H9 (cell line): ENCODE measurements at regions not wholly inside any gene's neighbourhood (a gene's known extent, or its start where the extent isn't known, plus 50 kb on each side); places are given as distances from the start of the nearest gene placed in this dataset.

Source experiments
- DNase-seq: peaks from one replicate; pipeline ENCODE4 v3.0.0-alpha.2; 2017
- H2AFZ ChIP-seq: one replicate; pipeline ENCODE4 v1.6.1; 2013; ENCODE audit warnings: mild to moderate bottlenecking, low read length, control low read depth, moderate library complexity
- H2AK5ac ChIP-seq: 2 replicates; pipeline ENCODE4 v1.6.1; 2013; ENCODE audit warnings: low read length, control low read depth, mixed read lengths; ENCODE audit not compliant: insufficient read length
- H2BK120ac ChIP-seq: one replicate; pipeline ENCODE4 v1.6.1; 2013; ENCODE audit warnings: low read depth, mild to moderate bottlenecking, low read length, control low read depth, inconsistent platforms; ENCODE audit not compliant: poor library complexity, severe bottlenecking
- H2BK12ac ChIP-seq: 2 replicates; pipeline ENCODE4 v1.6.1; 2013; ENCODE audit warnings: low read length, control low read depth, mixed read lengths, low read depth; ENCODE audit not compliant: insufficient read length
- H2BK15ac ChIP-seq: 2 replicates; pipeline ENCODE4 v1.6.1; 2013; ENCODE audit warnings: low read depth, low read length, control low read depth
- H2BK20ac ChIP-seq: one replicate; pipeline ENCODE4 v1.6.1; 2013; ENCODE audit warnings: low read depth, mild to moderate bottlenecking, low read length, control low read depth, inconsistent platforms; ENCODE audit not compliant: poor library complexity, severe bottlenecking
- H2BK5ac ChIP-seq: 2 replicates; pipeline ENCODE4 v1.6.1; 2013; ENCODE audit warnings: low read length, control low read depth, mixed read lengths; ENCODE audit not compliant: insufficient read length
- H3K14ac ChIP-seq: 2 replicates; pipeline ENCODE4 v1.6.1; 2013; ENCODE audit warnings: low read length, control low read depth; ENCODE audit not compliant: insufficient read depth
- H3K18ac ChIP-seq: 2 replicates; pipeline ENCODE4 v1.6.1; 2013; ENCODE audit warnings: low read depth, mild to moderate bottlenecking, mixed read lengths, low read length, control low read depth; ENCODE audit not compliant: insufficient read length
- H3K23ac ChIP-seq: 2 replicates; pipeline ENCODE4 v1.6.1; 2013; ENCODE audit warnings: low read length, control low read depth, mixed read lengths, low read depth; ENCODE audit not compliant: insufficient read length
- H3K23me2 ChIP-seq: 2 replicates; pipeline ENCODE4 v1.6.1; 2013; ENCODE audit warnings: low read depth, mild to moderate bottlenecking, mixed read lengths, low read length, control low read depth; ENCODE audit not compliant: insufficient read length, poor library complexity, severe bottlenecking
- H3K27ac ChIP-seq: 2 replicates; pipeline ENCODE4 v1.5.1; 2013; ENCODE audit warnings: low read length, control low read depth, mixed read lengths, low read depth; ENCODE audit not compliant: insufficient read length
- H3K27me3 ChIP-seq: 2 replicates; pipeline ENCODE4 v1.6.1; 2013; ENCODE audit warnings: low read length, control low read depth, inconsistent platforms; ENCODE audit not compliant: insufficient read depth
- H3K4ac ChIP-seq: 2 replicates; pipeline ENCODE4 v1.6.1; 2013; ENCODE audit warnings: low read depth, mild to moderate bottlenecking, control low read depth, inconsistent platforms, low read length, moderate library complexity
- H3K4me1 ChIP-seq: 2 replicates; pipeline ENCODE4 v1.6.1; 2013; ENCODE audit warnings: low read length, control low read depth, inconsistent platforms; ENCODE audit not compliant: insufficient read depth
- H3K4me2 ChIP-seq: 2 replicates; pipeline ENCODE4 v1.6.1; 2013; ENCODE audit warnings: low read length, control low read depth, mixed read lengths; ENCODE audit not compliant: insufficient read length, insufficient read depth
- H3K56ac ChIP-seq: 2 replicates; pipeline ENCODE4 v1.6.1; 2013; ENCODE audit warnings: low read depth, mild to moderate bottlenecking, mixed read lengths, low read length, control low read depth; ENCODE audit not compliant: insufficient read length
- H3K79me1 ChIP-seq: 2 replicates; pipeline ENCODE4 v1.6.1; 2013; ENCODE audit warnings: low read depth, mild to moderate bottlenecking, moderate library complexity, low read length, control low read depth, inconsistent platforms; ENCODE audit not compliant: insufficient read depth, poor library complexity, severe bottlenecking
- H3K79me2 ChIP-seq: 2 replicates; pipeline ENCODE4 v1.6.1; 2013; ENCODE audit warnings: low read length, control low read depth, inconsistent platforms; ENCODE audit not compliant: insufficient read depth
- H3K9ac ChIP-seq: 2 replicates; pipeline ENCODE4 v1.6.1; 2013; ENCODE audit warnings: low read length, control low read depth, mixed read lengths; ENCODE audit not compliant: insufficient read length; ENCODE audit errors: extremely low read depth
- H3K9me3 ChIP-seq: one replicate; pipeline ENCODE4 v1.6.1; 2013; ENCODE audit warnings: low read depth, low read length, inconsistent platforms; ENCODE audit not compliant: control insufficient read depth
- H3T11ph ChIP-seq: one replicate; pipeline ENCODE4 v1.6.1; 2013; ENCODE audit warnings: mild to moderate bottlenecking, low read length, control low read depth, inconsistent platforms
- H4K20me1 ChIP-seq: one replicate; pipeline ENCODE4 v1.6.1; 2013; ENCODE audit not compliant: control insufficient read depth, insufficient read length, insufficient read depth
- H4K5ac ChIP-seq: 2 replicates; pipeline ENCODE4 v1.6.1; 2013; ENCODE audit warnings: low read depth, mild to moderate bottlenecking, mixed read lengths, low read length, control low read depth; ENCODE audit not compliant: insufficient read length
- H4K8ac ChIP-seq: replicated peaks from 2 replicates; pipeline ENCODE4 v1.6.1; 2013; ENCODE audit warnings: low read length, control low read depth, mixed read lengths, low read depth; ENCODE audit not compliant: insufficient read length
- H4K91ac ChIP-seq: 2 replicates; pipeline ENCODE4 v1.6.1; 2013; ENCODE audit warnings: low read depth, mild to moderate bottlenecking, moderate library complexity, mixed read lengths, low read length, control low read depth; ENCODE audit not compliant: insufficient read length
- H3K27ac Mint-ChIP-seq, 3 experiments: 2 replicates in 2 of 3; 3 replicates in 1 of 3; pipeline ENCODE4 v1.8.0; 2020 to 2021; ENCODE audit warnings: mixed read lengths in 3 of 3, mild to moderate bottlenecking in 1 of 3, moderate library complexity in 1 of 3
- H3K27me3 Mint-ChIP-seq: 2 replicates; pipeline ENCODE4 v1.8.0; 2021; ENCODE audit warnings: low read depth, mild to moderate bottlenecking, moderate library complexity, mixed read lengths
- H3K36me3 Mint-ChIP-seq, 3 experiments: 2 replicates in 2 of 3; 3 replicates in 1 of 3; pipeline ENCODE4 v1.8.0; 2020 to 2021; ENCODE audit warnings: low read depth in 3 of 3, mixed read lengths in 3 of 3; ENCODE audit not compliant: insufficient read depth in 1 of 3
- H3K4me1 Mint-ChIP-seq, 2 experiments: 2 replicates each; pipeline ENCODE4 v1.8.0; 2020; ENCODE audit warnings: mixed read lengths in 2 of 2
- H3K4me3 Mint-ChIP-seq, 2 experiments: 2 replicates in 1 of 2; 3 replicates in 1 of 2; pipeline ENCODE4 v1.8.0; 2020 to 2021; ENCODE audit warnings: mild to moderate bottlenecking in 2 of 2, mixed read lengths in 2 of 2, moderate library complexity in 1 of 2
- H3K9me3 Mint-ChIP-seq, 2 experiments: 2 replicates in 1 of 2; 3 replicates in 1 of 2; pipeline ENCODE4 v1.8.0; 2020; ENCODE audit warnings: mild to moderate bottlenecking in 2 of 2, mixed read lengths in 2 of 2, moderate library complexity in 1 of 2
- WGBS: extraction: QIAGEN DNeasy Blood & Tissue Kit; methylation state at CpG from one replicate; pipeline ENCODE4 v1.1.7; 2013; ENCODE audit warnings: missing lambda C conversion rate, low lambda C conversion rate, mixed read lengths; ENCODE audit not compliant: insufficient read length; ENCODE audit errors: extremely low coverage; 5-methylcytosine and 5-hydroxymethylcytosine counted together
- TF ChIP-seq, protein P1 (sequence below): fragments of 200-600 bp; sonication (generic); conservative IDR thresholded peaks from 3 replicates; pipeline ENCODE4 v1.8.0; 2021; ENCODE audit warnings: antibody characterized with exemption, mild to moderate bottlenecking

DNA sequence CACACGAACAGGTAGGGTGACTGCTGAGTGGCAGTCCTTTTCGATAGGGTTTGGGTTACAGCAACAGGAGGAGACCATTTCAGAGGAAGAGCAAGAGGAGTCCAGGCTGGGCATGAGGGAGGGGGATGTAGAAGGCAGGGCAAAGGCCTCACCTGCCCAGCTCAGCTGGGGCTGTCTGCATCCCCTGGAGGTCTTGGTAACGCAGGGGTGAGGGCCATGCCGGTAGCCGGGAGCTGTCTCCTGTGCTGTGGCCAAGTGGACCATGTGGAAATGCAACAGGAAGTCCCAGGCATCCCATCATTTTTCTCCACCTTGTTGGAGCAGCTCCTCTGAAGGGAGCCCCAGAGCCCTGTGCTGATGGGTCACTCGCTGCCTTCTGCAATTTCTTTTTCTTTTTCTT, 105.4 kb upstream of the C1orf174 start:
- no peak overlapping the region for H4K5ac ChIP-seq
- peaks cover 9 to 10% of the 10 kb centered on the region in 2 experiments for H3K9me3 Mint-ChIP-seq
- no peak overlapping the region for H2AFZ ChIP-seq
- H2BK15ac ChIP-seq, result no peak overlapping the region
- H3K56ac ChIP-seq, result no peak overlapping the region
- H2BK20ac ChIP-seq, result no peak overlapping the region
- no peak overlapping the region for H3K4me2 ChIP-seq
- no peak overlapping the region for H3T11ph ChIP-seq
- H2BK5ac ChIP-seq, result no peak overlapping the region
- H3K79me1 ChIP-seq, result no peaks in the 10 kb centered on the region
- no CpG with 5 or more reads among the region's 6 CpGs for WGBS
- no peak overlapping the region; a peak in 2 of 7 replicates for H3K27ac Mint-ChIP-seq
- H3K4me3 Mint-ChIP-seq, result no peak overlapping the region
- H3K9ac ChIP-seq, result no peak overlapping the region
- no peak overlapping the region for H4K91ac ChIP-seq
- TF ChIP-seq, protein P1, sequence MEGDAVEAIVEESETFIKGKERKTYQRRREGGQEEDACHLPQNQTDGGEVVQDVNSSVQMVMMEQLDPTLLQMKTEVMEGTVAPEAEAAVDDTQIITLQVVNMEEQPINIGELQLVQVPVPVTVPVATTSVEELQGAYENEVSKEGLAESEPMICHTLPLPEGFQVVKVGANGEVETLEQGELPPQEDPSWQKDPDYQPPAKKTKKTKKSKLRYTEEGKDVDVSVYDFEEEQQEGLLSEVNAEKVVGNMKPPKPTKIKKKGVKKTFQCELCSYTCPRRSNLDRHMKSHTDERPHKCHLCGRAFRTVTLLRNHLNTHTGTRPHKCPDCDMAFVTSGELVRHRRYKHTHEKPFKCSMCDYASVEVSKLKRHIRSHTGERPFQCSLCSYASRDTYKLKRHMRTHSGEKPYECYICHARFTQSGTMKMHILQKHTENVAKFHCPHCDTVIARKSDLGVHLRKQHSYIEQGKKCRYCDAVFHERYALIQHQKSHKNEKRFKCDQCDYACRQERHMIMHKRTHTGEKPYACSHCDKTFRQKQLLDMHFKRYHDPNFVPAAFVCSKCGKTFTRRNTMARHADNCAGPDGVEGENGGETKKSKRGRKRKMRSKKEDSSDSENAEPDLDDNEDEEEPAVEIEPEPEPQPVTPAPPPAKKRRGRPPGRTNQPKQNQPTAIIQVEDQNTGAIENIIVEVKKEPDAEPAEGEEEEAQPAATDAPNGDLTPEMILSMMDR, result no peak
- no peak overlapping the region for H3K18ac ChIP-seq
- peaks cover 2 to 9% (median 4%) of the 10 kb centered on the region in 3 experiments; a peak in 4 of 7 replicates for H3K36me3 Mint-ChIP-seq
- H3K9me3 ChIP-seq, result no peaks in the 10 kb centered on the region
- no peak for DNase-seq
- no peaks in the 10 kb centered on the region for H3K27me3 ChIP-seq
- no peak overlapping the region for H2BK12ac ChIP-seq
- H3K4me1 ChIP-seq, result no peaks in the 10 kb centered on the region
- H3K27ac ChIP-seq, result no peak overlapping the region
- H4K20me1 ChIP-seq, result no peaks in the 10 kb centered on the region
- H4K8ac ChIP-seq, result no peak overlapping the region
- no peak overlapping the region for H3K14ac ChIP-seq
- H3K4ac ChIP-seq, result no peak overlapping the region
- H2AK5ac ChIP-seq, result no peak overlapping the region
- peaks cover 9% of the 10 kb centered on the region for H3K27me3 Mint-ChIP-seq
- H2BK120ac ChIP-seq, result no peak overlapping the region
- H3K79me2 ChIP-seq, result no peaks in the 10 kb centered on the region
- no peak overlapping the region for H3K23ac ChIP-seq
- 0 out of 4 replicates have a peak, but pooled peaks cover 0 to 2% of the 10 kb centered on the region in 2 experiments for H3K4me1 Mint-ChIP-seq
- no peaks in the 10 kb centered on the region for H3K23me2 ChIP-seq
